ENCODE measurements at regions not wholly inside any gene's neighbourhood (a gene's known extent, or its start where the extent isn't known, plus 50 kb on each side); places are given as distances from the start of the nearest gene placed in this dataset.
"Not testable (repeated sequence)": the region's sequence is repeated elsewhere in the genome, so short reads cannot be mapped to it uniquely, and the experiment has no call there.

DNA sequence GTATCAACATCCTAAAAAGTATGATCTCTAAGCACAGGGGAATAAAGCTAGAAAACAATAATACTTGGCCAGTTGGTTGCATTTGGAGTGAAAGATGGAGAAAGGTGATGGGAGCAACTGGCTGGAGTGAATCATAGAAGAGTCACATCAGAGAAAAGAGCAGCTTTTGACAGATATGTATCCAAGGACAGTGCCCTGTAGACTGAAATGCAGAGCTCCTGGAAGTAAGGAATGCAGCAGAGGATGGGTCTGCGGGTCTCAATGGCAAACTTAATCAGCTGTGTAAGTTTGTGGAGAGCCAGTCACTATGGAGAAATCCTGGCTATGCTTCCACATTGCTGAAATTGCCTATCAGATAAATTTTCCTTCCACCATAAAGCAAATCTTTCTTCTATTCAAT is 218.1 kb upstream of the PRNP start:
- TF ChIP-seq, protein P1, sequence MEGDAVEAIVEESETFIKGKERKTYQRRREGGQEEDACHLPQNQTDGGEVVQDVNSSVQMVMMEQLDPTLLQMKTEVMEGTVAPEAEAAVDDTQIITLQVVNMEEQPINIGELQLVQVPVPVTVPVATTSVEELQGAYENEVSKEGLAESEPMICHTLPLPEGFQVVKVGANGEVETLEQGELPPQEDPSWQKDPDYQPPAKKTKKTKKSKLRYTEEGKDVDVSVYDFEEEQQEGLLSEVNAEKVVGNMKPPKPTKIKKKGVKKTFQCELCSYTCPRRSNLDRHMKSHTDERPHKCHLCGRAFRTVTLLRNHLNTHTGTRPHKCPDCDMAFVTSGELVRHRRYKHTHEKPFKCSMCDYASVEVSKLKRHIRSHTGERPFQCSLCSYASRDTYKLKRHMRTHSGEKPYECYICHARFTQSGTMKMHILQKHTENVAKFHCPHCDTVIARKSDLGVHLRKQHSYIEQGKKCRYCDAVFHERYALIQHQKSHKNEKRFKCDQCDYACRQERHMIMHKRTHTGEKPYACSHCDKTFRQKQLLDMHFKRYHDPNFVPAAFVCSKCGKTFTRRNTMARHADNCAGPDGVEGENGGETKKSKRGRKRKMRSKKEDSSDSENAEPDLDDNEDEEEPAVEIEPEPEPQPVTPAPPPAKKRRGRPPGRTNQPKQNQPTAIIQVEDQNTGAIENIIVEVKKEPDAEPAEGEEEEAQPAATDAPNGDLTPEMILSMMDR (IDR thresholded peaks at IDR 0.05; ENCODE audit: borderline replicate concordance, control extremely low read depth, extremely low read depth, insufficient read depth, missing control alignments) = no peak
- in situ Hi-C loops (cut with MboI; ENCODE audit: low sequenced_read_pairs, unreplicated experiment) = no loop called here
- no peak for DNase-seq (ENCODE audit: low spot score)

DNA sequence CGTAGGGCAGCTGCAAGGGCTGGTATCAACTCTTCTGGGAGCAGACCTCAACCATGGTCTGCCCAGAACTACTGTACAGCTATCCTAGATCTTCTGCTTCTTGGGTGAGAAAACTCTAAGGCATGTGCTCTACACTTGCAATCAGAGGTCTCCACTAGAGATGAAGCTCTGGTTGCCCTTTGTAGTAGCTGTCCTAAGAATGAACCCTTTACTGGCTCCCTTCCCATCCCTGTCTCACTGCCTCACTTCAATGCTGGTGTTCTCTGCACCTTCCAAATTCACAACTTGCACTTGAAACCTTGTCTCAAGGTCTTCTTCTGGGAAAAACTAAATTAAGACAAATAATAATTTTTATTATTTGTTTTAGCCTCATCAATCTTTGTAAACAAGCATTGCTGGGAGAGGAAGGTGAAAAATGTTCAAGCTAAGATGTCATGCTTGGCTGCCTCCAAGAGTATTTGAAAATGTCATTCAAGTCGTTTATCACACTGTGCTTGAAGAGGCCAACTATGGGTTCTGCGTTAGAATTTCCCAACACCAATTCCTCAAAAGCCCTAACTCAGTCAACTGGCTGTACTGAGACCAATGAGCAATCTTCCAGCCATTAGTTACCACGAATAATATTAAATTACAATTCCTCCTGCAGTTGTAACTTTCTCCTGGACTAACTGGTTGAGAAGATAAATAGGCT is 216.9 kb upstream of the ADRA1D start:
- TF ChIP-seq, protein P1 (IDR thresholded peaks at IDR 0.05; ENCODE audit: borderline replicate concordance, control extremely low read depth, extremely low read depth, insufficient read depth, missing control alignments) = no peak
- no peak for DNase-seq (ENCODE audit: low spot score)
- in situ Hi-C loops (cut with MboI; ENCODE audit: low sequenced_read_pairs, unreplicated experiment) = no loop called here

DNA sequence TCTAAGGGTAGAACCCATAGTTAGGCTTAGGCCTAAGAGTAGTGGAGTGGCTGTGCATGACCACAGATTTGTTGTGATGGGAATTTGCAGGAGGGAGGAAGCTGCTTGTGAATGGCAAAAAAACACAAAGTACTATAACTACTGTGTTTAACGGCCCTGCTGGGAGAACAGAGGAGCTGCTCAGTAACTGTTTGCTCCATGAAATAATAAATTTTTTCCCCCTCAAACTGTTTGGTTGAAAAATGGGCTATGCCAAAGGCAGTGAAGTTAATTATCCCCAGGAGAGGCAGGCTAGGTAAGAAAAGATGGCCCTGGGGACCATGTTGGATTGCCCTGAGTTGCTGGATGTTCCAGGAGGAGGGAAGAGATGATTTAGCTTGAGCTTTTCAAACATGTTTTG is 216.1 kb upstream of the ADRA1D start:
- no peak for DNase-seq (ENCODE audit: low spot score)
- TF ChIP-seq, protein P1 (IDR thresholded peaks at IDR 0.05; ENCODE audit: borderline replicate concordance, control extremely low read depth, extremely low read depth, insufficient read depth, missing control alignments) = no peak
- in situ Hi-C loops (cut with MboI; ENCODE audit: low sequenced_read_pairs, unreplicated experiment) = no loop called here

DNA sequence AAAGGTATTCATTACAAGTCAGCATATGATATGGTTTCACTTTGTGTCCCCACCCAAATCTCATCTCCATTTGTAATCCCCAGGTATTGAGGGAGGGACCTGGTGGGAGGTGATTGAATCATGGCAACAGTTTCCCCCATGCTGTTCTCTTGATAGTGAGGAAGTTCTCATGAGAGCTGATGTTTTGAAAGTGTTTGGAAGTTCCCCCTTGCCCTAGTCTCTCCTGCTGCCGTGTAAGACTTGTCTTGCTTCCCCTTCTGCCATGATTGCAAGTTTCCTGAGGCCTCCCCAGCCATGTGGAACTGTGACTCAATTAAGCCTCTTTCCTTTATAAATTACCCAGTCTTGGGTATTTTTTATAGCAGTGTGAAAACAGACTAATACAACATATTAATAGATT is 213.7 kb upstream of the ADRA1D start:
- DNase-seq (ENCODE audit: low spot score); in situ Hi-C loops (cut with MboI; ENCODE audit: low sequenced_read_pairs, unreplicated experiment): not testable (repeated sequence)

DNA sequence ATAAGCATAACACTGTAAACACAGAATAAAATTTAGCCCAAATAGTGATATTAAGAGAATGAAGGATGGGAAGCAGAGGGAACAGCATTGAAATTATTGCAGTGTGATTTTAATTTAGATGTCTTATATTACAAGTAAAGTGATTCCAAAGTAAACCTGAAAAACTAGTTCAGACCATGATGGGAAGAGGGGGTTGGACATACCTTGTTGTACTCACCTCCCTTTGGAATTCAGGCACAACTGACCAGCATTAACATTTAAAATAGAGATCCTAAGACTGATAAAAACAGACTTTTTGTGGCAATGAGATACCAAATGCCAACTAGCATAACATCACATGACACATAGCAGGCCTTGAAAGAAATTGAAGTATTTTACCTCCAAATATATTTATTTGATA is 210.0 kb upstream of the ADRA1D start:
- TF ChIP-seq, protein P1 (IDR thresholded peaks at IDR 0.05; ENCODE audit: borderline replicate concordance, control extremely low read depth, extremely low read depth, insufficient read depth, missing control alignments) = no peak
- no peak for DNase-seq (ENCODE audit: low spot score)
- in situ Hi-C loops (cut with MboI; ENCODE audit: low sequenced_read_pairs, unreplicated experiment) = no loop called here

DNA sequence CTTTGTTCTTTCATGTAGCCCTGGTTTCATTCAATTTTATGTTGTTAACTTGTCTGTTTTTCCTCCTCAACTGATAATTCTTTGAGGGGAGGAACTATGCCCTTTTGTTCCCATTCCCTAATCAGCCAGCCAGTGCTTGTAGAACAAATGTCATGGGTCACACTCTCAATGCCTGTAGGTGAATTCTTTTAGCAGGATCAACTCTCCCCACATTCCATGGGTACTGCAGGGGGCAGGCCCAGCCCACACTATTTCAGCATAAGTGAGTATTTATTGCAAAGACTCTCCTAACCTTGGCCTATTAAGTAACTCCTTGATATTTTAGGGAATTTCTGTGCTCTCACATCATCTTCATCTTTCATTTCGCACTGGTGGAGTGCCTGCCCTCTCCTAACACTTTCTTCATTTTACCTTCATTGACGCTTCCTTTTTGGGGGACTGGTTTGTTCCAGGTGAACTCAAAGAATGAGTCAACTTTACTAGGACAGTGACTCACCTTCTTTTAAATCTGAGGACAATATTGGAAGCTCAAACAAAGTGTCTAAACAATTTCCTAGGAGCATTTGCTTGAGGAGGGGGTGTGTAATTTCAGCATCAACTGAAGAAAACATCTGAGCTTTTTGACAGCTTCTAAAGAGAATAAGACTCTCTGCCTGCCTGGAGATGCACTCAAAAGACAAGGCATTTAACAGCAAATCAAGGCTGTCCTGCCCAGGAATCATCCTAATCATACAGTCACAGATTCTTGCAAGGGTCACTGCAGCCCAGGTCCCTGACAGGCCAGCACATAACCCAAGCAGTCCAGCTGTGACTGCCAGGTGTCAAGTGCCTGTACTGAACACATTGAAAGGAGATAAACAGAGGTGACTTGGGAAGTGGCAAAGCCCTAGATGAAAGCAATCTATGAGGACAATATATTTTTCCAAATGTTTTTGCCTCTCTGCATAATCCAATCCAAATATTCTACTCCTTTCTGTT is 208.8 kb upstream of the ADRA1D start:
- TF ChIP-seq, protein P1 (IDR thresholded peaks at IDR 0.05; ENCODE audit: borderline replicate concordance, control extremely low read depth, extremely low read depth, insufficient read depth, missing control alignments) = no peak
- no peak for DNase-seq (ENCODE audit: low spot score)

DNA sequence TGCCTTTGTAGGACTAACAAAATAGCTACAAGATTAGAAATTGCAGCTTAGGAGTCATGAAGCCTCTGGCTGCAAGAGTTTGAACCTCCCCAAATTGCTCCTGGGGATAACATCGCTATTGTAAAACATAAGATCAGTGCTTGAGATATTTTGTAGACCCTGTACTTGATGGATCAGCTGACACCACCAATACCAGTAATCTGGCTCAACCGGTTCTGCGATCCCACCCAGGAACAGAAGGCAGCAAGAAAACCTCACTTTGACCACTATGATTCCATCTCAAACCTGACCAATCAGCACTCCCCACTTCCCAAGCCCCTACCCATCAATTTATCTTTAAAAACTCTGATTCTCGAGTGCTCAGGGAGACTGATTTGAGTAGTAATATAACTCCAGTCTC is 206.9 kb upstream of the ADRA1D start:
- TF ChIP-seq, protein P1 (IDR thresholded peaks at IDR 0.05; ENCODE audit: borderline replicate concordance, control extremely low read depth, extremely low read depth, insufficient read depth, missing control alignments) = no peak
- DNase-seq (ENCODE audit: low spot score) = no peak
- in situ Hi-C loops (cut with MboI; ENCODE audit: low sequenced_read_pairs, unreplicated experiment) = no loop called here

More for the DNA sequence above, 208.8 kb upstream of the ADRA1D start:
- in situ Hi-C loops (cut with MboI; ENCODE audit: low sequenced_read_pairs, unreplicated experiment) = no loop called here

Data from GM13976 (cell line).